PFSK-1 (cell line): ENCODE measurements at regions not wholly inside any gene's neighbourhood (a gene's known extent, or its start where the extent isn't known, plus 50 kb on each side); places are given as distances from the start of the nearest gene placed in this dataset.

Source experiments
- FOXP2 ChIP-seq: optimal IDR thresholded peaks from 2 replicates; pipeline ENCODE3; 2011; ENCODE audit warnings: borderline replicate concordance, control low read depth, inconsistent platforms; ENCODE audit not compliant: insufficient read depth; ENCODE audit errors: extremely low read length, extremely low read depth
- SIN3A ChIP-seq: IDR thresholded peaks from 2 replicates; pipeline ENCODE4 v1.6.1; 2012; ENCODE audit warnings: mild to moderate bottlenecking, low read length, moderate library complexity, borderline replicate concordance; ENCODE audit not compliant: insufficient read depth
- TF ChIP-seq, protein P1 (sequence below), 2 experiments: IDR thresholded peaks; 2 replicates each; pipeline versions ENCODE4 v1.6.1 to v1.8.0; 2011 to 2012; ENCODE audit warnings: low read depth in 2 of 2, low read length in 2 of 2, control low read depth in 1 of 2, inconsistent platforms in 1 of 2, mild to moderate bottlenecking in 1 of 2, moderate library complexity in 1 of 2; ENCODE audit not compliant: insufficient read depth in 1 of 2

DNA sequence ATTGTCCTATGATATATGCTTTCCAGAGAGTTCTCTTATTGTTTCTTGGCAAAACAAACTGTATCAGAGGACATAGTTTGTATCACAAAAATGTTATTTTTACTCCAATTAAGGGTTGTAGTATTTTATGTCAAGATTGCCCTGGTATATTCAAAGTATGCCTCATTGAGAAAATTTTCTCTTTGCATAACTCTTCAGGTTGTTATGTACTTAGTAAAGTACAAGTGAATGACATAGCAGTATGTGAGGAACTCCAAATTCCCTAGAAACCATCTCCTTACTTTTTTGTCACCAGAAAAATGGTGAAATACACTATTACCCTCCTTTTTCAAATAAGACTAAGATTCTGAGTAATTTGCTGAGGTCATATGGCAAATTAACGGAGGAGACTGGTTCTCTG lies 355.3 kb downstream of the NFIB start:
- no peak for TF ChIP-seq SIN3A
- no peak for TF ChIP-seq FOXP2
- TF ChIP-seq, protein P1, sequence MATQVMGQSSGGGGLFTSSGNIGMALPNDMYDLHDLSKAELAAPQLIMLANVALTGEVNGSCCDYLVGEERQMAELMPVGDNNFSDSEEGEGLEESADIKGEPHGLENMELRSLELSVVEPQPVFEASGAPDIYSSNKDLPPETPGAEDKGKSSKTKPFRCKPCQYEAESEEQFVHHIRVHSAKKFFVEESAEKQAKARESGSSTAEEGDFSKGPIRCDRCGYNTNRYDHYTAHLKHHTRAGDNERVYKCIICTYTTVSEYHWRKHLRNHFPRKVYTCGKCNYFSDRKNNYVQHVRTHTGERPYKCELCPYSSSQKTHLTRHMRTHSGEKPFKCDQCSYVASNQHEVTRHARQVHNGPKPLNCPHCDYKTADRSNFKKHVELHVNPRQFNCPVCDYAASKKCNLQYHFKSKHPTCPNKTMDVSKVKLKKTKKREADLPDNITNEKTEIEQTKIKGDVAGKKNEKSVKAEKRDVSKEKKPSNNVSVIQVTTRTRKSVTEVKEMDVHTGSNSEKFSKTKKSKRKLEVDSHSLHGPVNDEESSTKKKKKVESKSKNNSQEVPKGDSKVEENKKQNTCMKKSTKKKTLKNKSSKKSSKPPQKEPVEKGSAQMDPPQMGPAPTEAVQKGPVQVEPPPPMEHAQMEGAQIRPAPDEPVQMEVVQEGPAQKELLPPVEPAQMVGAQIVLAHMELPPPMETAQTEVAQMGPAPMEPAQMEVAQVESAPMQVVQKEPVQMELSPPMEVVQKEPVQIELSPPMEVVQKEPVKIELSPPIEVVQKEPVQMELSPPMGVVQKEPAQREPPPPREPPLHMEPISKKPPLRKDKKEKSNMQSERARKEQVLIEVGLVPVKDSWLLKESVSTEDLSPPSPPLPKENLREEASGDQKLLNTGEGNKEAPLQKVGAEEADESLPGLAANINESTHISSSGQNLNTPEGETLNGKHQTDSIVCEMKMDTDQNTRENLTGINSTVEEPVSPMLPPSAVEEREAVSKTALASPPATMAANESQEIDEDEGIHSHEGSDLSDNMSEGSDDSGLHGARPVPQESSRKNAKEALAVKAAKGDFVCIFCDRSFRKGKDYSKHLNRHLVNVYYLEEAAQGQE (IDR thresholded peaks at IDR 0.05; ENCODE audit: insufficient read depth in 1 of 2, low read depth in 2 of 2, low read length in 2 of 2) = no peak
